HepG2 (cell line): ENCODE measurements at regions not wholly inside any gene's neighbourhood (a gene's known extent, or its start where the extent isn't known, plus 50 kb on each side); places are given as distances from the start of the nearest gene placed in this dataset.
"Not testable (repeated sequence)": the region's sequence is repeated elsewhere in the genome, so short reads cannot be mapped to it uniquely, and the experiment has no call there.

Source experiments
- ARNT ChIP-seq: fragments of 450-650 bp; IDR thresholded peaks from 2 replicates; pipeline ENCODE4 v1.6.1; 2017
- CAMTA2 ChIP-seq: sonication (generic); formaldehyde crosslinking; IDR thresholded peaks from 2 replicates; pipeline ENCODE4 v1.4.0; 2020; ENCODE audit warnings: mild to moderate bottlenecking, missing genetic modification reagents, borderline replicate concordance
- CTCF ChIP-seq: sonication (generic); formaldehyde crosslinking; IDR thresholded peaks from 2 replicates; pipeline ENCODE4 v1.5.0; 2020; ENCODE audit warnings: mild to moderate bottlenecking, missing genetic modification reagents, moderate library complexity
- HDAC1 ChIP-seq: sonication (generic); formaldehyde crosslinking; IDR thresholded peaks from 2 replicates; pipeline ENCODE4 v1.5.1; 2020; ENCODE audit warnings: mild to moderate bottlenecking, missing genetic modification reagents
- JUND ChIP-seq: sonication (generic); formaldehyde crosslinking; IDR thresholded peaks from 2 replicates; pipeline ENCODE4 v1.8.0; 2022; ENCODE audit warnings: mild to moderate bottlenecking, missing genetic modification reagents
- MEIS2 ChIP-seq: sonication (generic); formaldehyde crosslinking; IDR thresholded peaks from 2 replicates; pipeline ENCODE4 v1.9.0; 2021; ENCODE audit warnings: mild to moderate bottlenecking, missing genetic modification reagents
- NFYB ChIP-seq: sonication (generic); formaldehyde crosslinking; IDR thresholded peaks from 2 replicates; pipeline ENCODE4 v1.4.0; 2020; ENCODE audit warnings: missing genetic modification reagents
- RAD21 ChIP-seq: fragments of 450-650 bp; formaldehyde crosslinking; IDR thresholded peaks from 2 replicates; pipeline ENCODE4 v1.5.0; 2020; ENCODE audit warnings: mild to moderate bottlenecking
- RBM22 ChIP-seq: fragments of 200-400 bp; formaldehyde crosslinking; optimal IDR thresholded peaks from 2 replicates; pipeline ENCODE3; 2017; ENCODE audit warnings: mild to moderate bottlenecking, low read length, moderate library complexity
- YEATS4 ChIP-seq: sonication (generic); formaldehyde crosslinking; IDR thresholded peaks from 2 replicates; pipeline ENCODE4 v1.4.0; 2020; ENCODE audit warnings: missing genetic modification reagents, borderline replicate concordance
- ZC3H13 ChIP-seq: sonication (generic); formaldehyde crosslinking; IDR thresholded peaks from 2 replicates; pipeline ENCODE4 v1.8.1; 2023; ENCODE audit warnings: mild to moderate bottlenecking, missing genetic modification reagents, moderate library complexity

DNA sequence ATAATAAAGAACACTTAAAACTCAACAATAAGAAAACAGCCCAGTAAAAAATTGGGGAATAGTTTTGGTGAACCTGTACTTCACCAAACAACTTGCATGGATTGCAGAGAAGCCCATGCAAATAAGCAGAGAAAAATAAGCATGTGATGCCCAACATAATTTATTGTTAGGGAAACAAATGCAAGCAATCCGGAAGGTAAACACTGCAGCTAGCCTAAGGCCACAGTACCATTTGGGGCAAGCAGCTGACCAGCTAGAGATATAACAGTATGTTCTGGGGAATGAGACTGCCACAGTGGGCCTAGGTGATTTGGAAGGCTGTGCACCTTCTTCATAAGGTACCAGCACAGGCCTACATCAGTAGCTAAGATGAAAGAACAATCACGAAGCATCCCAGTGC, 233.6 kb downstream of the RTP5 start:
- not testable (repeated sequence) for TF ChIP-seq JUND (CRISPR knock-in tag); ZC3H13 (CRISPR knock-in tag); ARNT; RAD21 (CRISPR knock-in tag); CTCF (CRISPR knock-in tag); NFYB (CRISPR knock-in tag); CAMTA2; HDAC1 (CRISPR knock-in tag); RBM22; YEATS4; MEIS2 (CRISPR knock-in tag)
